Neuronal stem cell (in vitro differentiated cells): ENCODE measurements at regions not wholly inside any gene's neighbourhood (a gene's known extent, or its start where the extent isn't known, plus 50 kb on each side); places are given as distances from the start of the nearest gene placed in this dataset.
"Not testable (repeated sequence)": the region's sequence is repeated elsewhere in the genome, so short reads cannot be mapped to it uniquely, and the experiment has no call there.

Source experiments
- DNase-seq: peaks from one replicate; pipeline ENCODE4 v3.0.0-alpha.2; 2013; ENCODE audit warnings: low spot score
- H2AFZ ChIP-seq: one replicate; pipeline ENCODE4 v1.6.1; 2013; ENCODE audit warnings: mild to moderate bottlenecking, low read length, inconsistent platforms
- H2AK5ac ChIP-seq: 2 replicates; pipeline ENCODE4 v1.6.1; 2013; ENCODE audit warnings: low read depth, mild to moderate bottlenecking, inconsistent platforms, low read length, moderate library complexity, mixed read lengths
- H2BK120ac ChIP-seq: 2 replicates; pipeline ENCODE4 v1.6.1; 2013; ENCODE audit warnings: low read depth, mild to moderate bottlenecking, inconsistent platforms, low read length, moderate library complexity, mixed read lengths
- H2BK12ac ChIP-seq: one replicate; pipeline ENCODE4 v1.6.1; 2013; ENCODE audit warnings: low read length, inconsistent platforms
- H2BK15ac ChIP-seq: 2 replicates; pipeline ENCODE4 v1.6.1; 2013; ENCODE audit warnings: mild to moderate bottlenecking, low read length, inconsistent platforms, mixed read lengths
- H2BK5ac ChIP-seq: one replicate; pipeline ENCODE4 v1.6.1; 2013; ENCODE audit warnings: inconsistent platforms, mild to moderate bottlenecking, low read length, moderate library complexity
- H3K14ac ChIP-seq: one replicate; pipeline ENCODE4 v1.6.1; 2013; ENCODE audit warnings: low read length, inconsistent platforms
- H3K18ac ChIP-seq: 2 replicates; pipeline ENCODE4 v1.6.1; 2013; ENCODE audit warnings: low read length, inconsistent platforms
- H3K23ac ChIP-seq: 2 replicates; pipeline ENCODE4 v1.6.1; 2013; ENCODE audit warnings: low read depth, mild to moderate bottlenecking, mixed read lengths, low read length, inconsistent platforms; ENCODE audit not compliant: poor library complexity
- H3K27ac ChIP-seq: replicated peaks from 3 replicates; pipeline ENCODE4 v1.5.1; 2013; ENCODE audit warnings: low read length, inconsistent platforms
- H3K27me3 ChIP-seq, 3 experiments: 2 replicates each; pipeline ENCODE4 v1.6.1; 2013; ENCODE audit warnings: low read length in 3 of 3, mild to moderate bottlenecking in 2 of 3, inconsistent platforms in 1 of 3, low read depth in 1 of 3, mixed read lengths in 1 of 3, moderate library complexity in 1 of 3; ENCODE audit not compliant: control insufficient read depth in 3 of 3, insufficient read depth in 3 of 3
- H3K36me3 ChIP-seq, 2 donors: replicated peaks in 1 of 2; 2 replicates each; pipeline ENCODE4 v1.6.1; 2013; ENCODE audit warnings: low read length in 2 of 2; ENCODE audit not compliant: control insufficient read depth in 2 of 2, insufficient read depth in 2 of 2
- H3K4ac ChIP-seq: 2 replicates; pipeline ENCODE4 v1.6.1; 2013; ENCODE audit warnings: inconsistent platforms, mild to moderate bottlenecking, low read length, moderate library complexity
- H3K4me1 ChIP-seq, 2 donors: 1 replicate in 1 of 2; 2 replicates in 1 of 2; pipeline ENCODE4 v1.6.1; 2013; ENCODE audit warnings: low read length in 2 of 2, low read depth in 1 of 2; ENCODE audit not compliant: control insufficient read depth in 2 of 2, insufficient read depth in 1 of 2
- H3K4me2 ChIP-seq: one replicate; pipeline ENCODE4 v1.6.1; 2013; ENCODE audit warnings: mild to moderate bottlenecking, low read length, inconsistent platforms; ENCODE audit not compliant: insufficient read depth, poor library complexity, severe bottlenecking
- H3K4me3 ChIP-seq, 2 donors: 2 replicates each; pipeline ENCODE4 v1.5.1; 2013; ENCODE audit warnings: low read length in 2 of 2, mild to moderate bottlenecking in 2 of 2, inconsistent platforms in 1 of 2, moderate library complexity in 1 of 2
- H3K79me1 ChIP-seq: one replicate; pipeline ENCODE4 v1.6.1; 2013; ENCODE audit warnings: low read depth, mild to moderate bottlenecking, inconsistent platforms, low read length, moderate library complexity
- H3K9ac ChIP-seq: one replicate; pipeline ENCODE4 v1.6.1; 2013; ENCODE audit warnings: mild to moderate bottlenecking, low read depth, low read length, inconsistent platforms; ENCODE audit not compliant: poor library complexity
- H3K9me3 ChIP-seq, 2 donors: replicated peaks in 1 of 2; 2 replicates each; pipeline versions ENCODE3 to v1.6.1; 2013; ENCODE audit warnings: low read length in 2 of 2, mild to moderate bottlenecking in 2 of 2, inconsistent platforms in 1 of 2, low read depth in 1 of 2, mixed read lengths in 1 of 2, moderate library complexity in 1 of 2; ENCODE audit not compliant: control insufficient read depth in 2 of 2, insufficient read depth in 1 of 2
- H4K8ac ChIP-seq: one replicate; pipeline ENCODE4 v1.6.1; 2013; ENCODE audit warnings: low read depth, mild to moderate bottlenecking, inconsistent platforms, low read length, moderate library complexity
- H4K91ac ChIP-seq: one replicate; pipeline ENCODE4 v1.6.1; 2013; ENCODE audit warnings: low read length, low read depth, mild to moderate bottlenecking, inconsistent platforms; ENCODE audit not compliant: poor library complexity
- WGBS, 2 donors: extraction: QIAGEN DNeasy Blood & Tissue Kit; methylation state at CpG; one replicate each; pipeline ENCODE4 v1.1.7; 2013; ENCODE audit warnings: missing lambda C conversion rate in 2 of 2, mixed read lengths in 1 of 2; ENCODE audit not compliant: insufficient read length in 2 of 2, insufficient replicate concordance in 1 of 2; ENCODE audit errors: extremely low coverage in 2 of 2; 5-methylcytosine and 5-hydroxymethylcytosine counted together

- no peak for DNase-seq
Measured at GRCh38 chr9:27818348-27818747, 245.1 kb upstream of the C9orf72 start.

GRCh38 chr9:27828908-27829307 is 255.6 kb upstream of the C9orf72 start:
- no peaks in the 10 kb centered on the region for H3K4me1 ChIP-seq
- H2BK15ac ChIP-seq, result no peak overlapping the region
- no peak overlapping the region for H3K23ac ChIP-seq
- H3K18ac ChIP-seq, result no peak overlapping the region
- no peak overlapping the region for H2BK5ac ChIP-seq
- no peak for DNase-seq
- H3K27ac ChIP-seq, result no peak overlapping the region
- no peak overlapping the region for H4K91ac ChIP-seq
- H3K14ac ChIP-seq, result no peak overlapping the region
- no peak overlapping the region for H3K4ac ChIP-seq
- no peaks in the 10 kb centered on the region for H3K36me3 ChIP-seq
- H3K9me3 ChIP-seq, result no peaks in the 10 kb centered on the region
- no peak overlapping the region for H3K4me3 ChIP-seq
- no peak overlapping the region for H2BK120ac ChIP-seq
- H3K79me1 ChIP-seq, result no peaks in the 10 kb centered on the region
- H3K4me2 ChIP-seq, result no peak overlapping the region
- H2BK12ac ChIP-seq, result no peak overlapping the region
- H4K8ac ChIP-seq, result no peak overlapping the region
- H2AFZ ChIP-seq, result no peak overlapping the region
- no CpG with 5 or more reads among the region's 4 CpGs for WGBS, 2 donors
- H3K27me3 ChIP-seq, result no peaks in the 10 kb centered on the region
- H3K9ac ChIP-seq, result no peak overlapping the region
- H2AK5ac ChIP-seq, result no peak overlapping the region

More at GRCh38 chr9:27818348-27818747, 245.1 kb upstream of the C9orf72 start:
- Histone ChIP-seq H3K4ac (no peak overlapping the region), H3K79me1 (no peaks in the 10 kb centered on the region), H3K18ac (no peak overlapping the region), H3K4me3 (no peak overlapping the region), H3K23ac (no peak overlapping the region), H2BK12ac (no peak overlapping the region), H3K27ac (no peak overlapping the region), H3K9ac (no peak overlapping the region), H3K4me1 (peaks cover 0 to 5% of the 10 kb centered on the region in 2 donors), H4K91ac (no peak overlapping the region), H2BK15ac (no peak overlapping the region), H2BK5ac (no peak overlapping the region), H4K8ac (no peak overlapping the region), H3K27me3 (no peaks in the 10 kb centered on the region), H2AK5ac (no peak overlapping the region), H3K14ac (no peak overlapping the region), H2BK120ac (no peak overlapping the region), H3K4me2 (no peak overlapping the region), H2AFZ (no peak overlapping the region), H3K9me3 (no peaks in the 10 kb centered on the region), H3K36me3 (no peaks in the 10 kb centered on the region)
- WGBS, 2 donors, result no CpG with 5 or more reads among the region's 7 CpGs

GRCh38 chr9:27829621-27830020 is 256.3 kb upstream of the C9orf72 start:
- no peak overlapping the region for H4K91ac ChIP-seq
- H3K4me1 ChIP-seq, result no peaks in the 10 kb centered on the region
- no peak overlapping the region for H3K23ac ChIP-seq
- H2BK12ac ChIP-seq, result no peak overlapping the region
- no peak overlapping the region for H2AK5ac ChIP-seq
- H3K9me3 ChIP-seq, result no peaks in the 10 kb centered on the region
- H2BK15ac ChIP-seq, result no peak overlapping the region
- H3K14ac ChIP-seq, result no peak overlapping the region
- H3K79me1 ChIP-seq, result no peaks in the 10 kb centered on the region
- no peak overlapping the region for H3K27ac ChIP-seq
- H3K4me3 ChIP-seq, result no peak overlapping the region
- no peaks in the 10 kb centered on the region for H3K27me3 ChIP-seq
- H2BK5ac ChIP-seq, result no peak overlapping the region
- no peak overlapping the region for H2BK120ac ChIP-seq
- H4K8ac ChIP-seq, result no peak overlapping the region
- H3K18ac ChIP-seq, result no peak overlapping the region
- WGBS, 2 donors, result no CpG with 5 or more reads among the region's 1 CpG
- H3K4ac ChIP-seq, result no peak overlapping the region
- no peaks in the 10 kb centered on the region for H3K36me3 ChIP-seq
- no peak overlapping the region for H2AFZ ChIP-seq
- no peak for DNase-seq
- no peak overlapping the region for H3K9ac ChIP-seq
- no peak overlapping the region for H3K4me2 ChIP-seq

- not testable (repeated sequence) for H3K4me1 ChIP-seq
Measured at GRCh38 chr9:27832108-27832507, 258.8 kb upstream of the C9orf72 start.

More at GRCh38 chr9:27832108-27832507, 258.8 kb upstream of the C9orf72 start:
- H2BK15ac ChIP-seq, H4K91ac ChIP-seq, H2BK120ac ChIP-seq, H2AFZ ChIP-seq, H3K36me3 ChIP-seq, H2BK5ac ChIP-seq, H3K4ac ChIP-seq, H3K4me2 ChIP-seq, H3K79me1 ChIP-seq, H3K27ac ChIP-seq, H2BK12ac ChIP-seq, DNase-seq, H3K4me3 ChIP-seq, H3K9ac ChIP-seq, H4K8ac ChIP-seq, H2AK5ac ChIP-seq, H3K14ac ChIP-seq, H3K18ac ChIP-seq, H3K9me3 ChIP-seq, H3K23ac ChIP-seq, H3K27me3 ChIP-seq: not testable (repeated sequence)
- no CpG with 5 or more reads among the region's 3 CpGs for WGBS, 2 donors
